Keratinocyte (primary cell): ENCODE measurements at regions not wholly inside any gene's neighbourhood (a gene's known extent, or its start where the extent isn't known, plus 50 kb on each side); places are given as distances from the start of the nearest gene placed in this dataset.

Experiments used
- CTCF ChIP-seq, 3 experiments: IDR thresholded peaks in 1 of 3; conservative IDR thresholded peaks in 1 of 3; optimal IDR thresholded peaks in 1 of 3; 2 replicates in 2 of 3; 3 replicates in 1 of 3; pipeline versions ENCODE3 to v1.5.1; 2011; ENCODE audit warnings: low read length in 3 of 3, mild to moderate bottlenecking in 3 of 3, moderate library complexity in 2 of 3, control low read depth in 1 of 3, inconsistent platforms in 1 of 3; ENCODE audit not compliant: insufficient read depth in 2 of 3; ENCODE audit errors: extremely low read depth in 1 of 3
- EZH2 ChIP-seq: IDR thresholded peaks from one replicate; pipeline ENCODE4 v1.6.1; 2012; ENCODE audit warnings: inconsistent platforms, mild to moderate bottlenecking, low read length, moderate library complexity

- TF ChIP-seq CTCF (optimal IDR thresholded peaks at IDR 0.05 in 1 of 3, IDR thresholded peaks at IDR 0.05 in 1 of 3, conservative IDR thresholded peaks at IDR 0.05 in 1 of 3; ENCODE audit: extremely low read depth in 1 of 3, insufficient read depth in 2 of 3, low read length in 3 of 3) (no peak), EZH2 (no peak)
These were observed 87.0 kb downstream of the IRF2BPL start for GRCh38 chr14:76941544-76941943.
